Ishikawa (cell line): ENCODE measurements at regions not wholly inside any gene's neighbourhood (a gene's known extent, or its start where the extent isn't known, plus 50 kb on each side); places are given as distances from the start of the nearest gene placed in this dataset.

Experiments
- CEBPB ChIP-seq: IDR thresholded peaks from 2 replicates; pipeline ENCODE4 v1.6.1; 2012
- CREB1 ChIP-seq: IDR thresholded peaks from 2 replicates; pipeline ENCODE4 v1.6.1; 2012; ENCODE audit warnings: low read depth
- EGR1 ChIP-seq: IDR thresholded peaks from 2 replicates; pipeline ENCODE4 v1.6.1; 2012
- EP300 ChIP-seq: IDR thresholded peaks from 2 replicates; pipeline ENCODE4 v1.6.1; 2012; ENCODE audit warnings: borderline replicate concordance
- FOXM1 ChIP-seq: IDR thresholded peaks from 2 replicates; pipeline ENCODE4 v1.6.1; 2012; ENCODE audit warnings: low read depth, borderline replicate concordance
- NFIC ChIP-seq: IDR thresholded peaks from 2 replicates; pipeline ENCODE4 v1.6.1; 2012
- RAD21 ChIP-seq: IDR thresholded peaks from 2 replicates; pipeline ENCODE4 v1.6.1; 2012; ENCODE audit warnings: low read depth
- TAF1 ChIP-seq: IDR thresholded peaks from 2 replicates; pipeline ENCODE4 v1.6.1; 2012; ENCODE audit warnings: low read depth, mild to moderate bottlenecking
- TCF12 ChIP-seq: IDR thresholded peaks from 2 replicates; pipeline ENCODE4 v1.6.1; 2012; ENCODE audit warnings: low read depth
- TEAD4 ChIP-seq: IDR thresholded peaks from 2 replicates; pipeline ENCODE4 v1.6.1; 2012
- YY1 ChIP-seq: IDR thresholded peaks from 2 replicates; pipeline ENCODE4 v1.6.1; 2012; ENCODE audit warnings: low read depth
- ZBTB7A ChIP-seq: IDR thresholded peaks from 2 replicates; pipeline ENCODE4 v1.6.1; 2012; ENCODE audit warnings: low read depth
- TF ChIP-seq, protein P1 (sequence below): IDR thresholded peaks from 2 replicates; pipeline ENCODE4 v1.6.1; 2012
- TF ChIP-seq, protein P2 (sequence below): IDR thresholded peaks from 2 replicates; pipeline ENCODE4 v1.6.1; 2012; ENCODE audit warnings: low read depth, mild to moderate bottlenecking
- TF ChIP-seq, protein P3 (sequence below): IDR thresholded peaks from 2 replicates; pipeline ENCODE4 v1.6.1; 2012

DNA sequence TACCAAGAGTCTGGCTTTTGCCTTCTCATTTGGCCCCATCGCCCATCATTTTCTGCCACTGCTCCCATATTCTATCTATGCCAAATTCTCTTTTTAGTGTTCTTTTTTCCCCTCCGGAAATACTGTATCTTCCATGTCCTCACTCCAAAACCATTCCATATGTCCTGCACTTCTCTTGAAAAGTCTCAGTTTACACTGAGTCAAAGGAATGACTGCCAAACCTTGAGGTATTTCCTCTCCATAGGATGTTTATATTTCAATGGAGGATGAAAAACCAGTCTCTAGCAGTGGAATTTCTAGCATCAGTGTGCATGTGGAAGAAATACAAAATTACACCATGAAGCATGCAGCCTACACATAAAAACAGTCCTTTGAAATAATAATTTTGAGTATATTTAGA, 121.4 kb upstream of the PHYHIPL start:
- TF ChIP-seq TCF12 (no peak), TEAD4 (no peak), NFIC (no peak), FOXM1 (no peak), EGR1 (no peak), ZBTB7A (no peak), CEBPB (no peak), YY1 (no peak), EP300 (no peak), CREB1 (no peak), TAF1 (no peak), RAD21 (no peak)
- TF ChIP-seq, protein P1, sequence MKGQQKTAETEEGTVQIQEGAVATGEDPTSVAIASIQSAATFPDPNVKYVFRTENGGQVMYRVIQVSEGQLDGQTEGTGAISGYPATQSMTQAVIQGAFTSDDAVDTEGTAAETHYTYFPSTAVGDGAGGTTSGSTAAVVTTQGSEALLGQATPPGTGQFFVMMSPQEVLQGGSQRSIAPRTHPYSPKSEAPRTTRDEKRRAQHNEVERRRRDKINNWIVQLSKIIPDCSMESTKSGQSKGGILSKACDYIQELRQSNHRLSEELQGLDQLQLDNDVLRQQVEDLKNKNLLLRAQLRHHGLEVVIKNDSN = no peak
- TF ChIP-seq, protein P2, sequence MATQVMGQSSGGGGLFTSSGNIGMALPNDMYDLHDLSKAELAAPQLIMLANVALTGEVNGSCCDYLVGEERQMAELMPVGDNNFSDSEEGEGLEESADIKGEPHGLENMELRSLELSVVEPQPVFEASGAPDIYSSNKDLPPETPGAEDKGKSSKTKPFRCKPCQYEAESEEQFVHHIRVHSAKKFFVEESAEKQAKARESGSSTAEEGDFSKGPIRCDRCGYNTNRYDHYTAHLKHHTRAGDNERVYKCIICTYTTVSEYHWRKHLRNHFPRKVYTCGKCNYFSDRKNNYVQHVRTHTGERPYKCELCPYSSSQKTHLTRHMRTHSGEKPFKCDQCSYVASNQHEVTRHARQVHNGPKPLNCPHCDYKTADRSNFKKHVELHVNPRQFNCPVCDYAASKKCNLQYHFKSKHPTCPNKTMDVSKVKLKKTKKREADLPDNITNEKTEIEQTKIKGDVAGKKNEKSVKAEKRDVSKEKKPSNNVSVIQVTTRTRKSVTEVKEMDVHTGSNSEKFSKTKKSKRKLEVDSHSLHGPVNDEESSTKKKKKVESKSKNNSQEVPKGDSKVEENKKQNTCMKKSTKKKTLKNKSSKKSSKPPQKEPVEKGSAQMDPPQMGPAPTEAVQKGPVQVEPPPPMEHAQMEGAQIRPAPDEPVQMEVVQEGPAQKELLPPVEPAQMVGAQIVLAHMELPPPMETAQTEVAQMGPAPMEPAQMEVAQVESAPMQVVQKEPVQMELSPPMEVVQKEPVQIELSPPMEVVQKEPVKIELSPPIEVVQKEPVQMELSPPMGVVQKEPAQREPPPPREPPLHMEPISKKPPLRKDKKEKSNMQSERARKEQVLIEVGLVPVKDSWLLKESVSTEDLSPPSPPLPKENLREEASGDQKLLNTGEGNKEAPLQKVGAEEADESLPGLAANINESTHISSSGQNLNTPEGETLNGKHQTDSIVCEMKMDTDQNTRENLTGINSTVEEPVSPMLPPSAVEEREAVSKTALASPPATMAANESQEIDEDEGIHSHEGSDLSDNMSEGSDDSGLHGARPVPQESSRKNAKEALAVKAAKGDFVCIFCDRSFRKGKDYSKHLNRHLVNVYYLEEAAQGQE = no peak
- TF ChIP-seq, protein P3, sequence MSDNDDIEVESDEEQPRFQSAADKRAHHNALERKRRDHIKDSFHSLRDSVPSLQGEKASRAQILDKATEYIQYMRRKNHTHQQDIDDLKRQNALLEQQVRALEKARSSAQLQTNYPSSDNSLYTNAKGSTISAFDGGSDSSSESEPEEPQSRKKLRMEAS = no peak

DNA sequence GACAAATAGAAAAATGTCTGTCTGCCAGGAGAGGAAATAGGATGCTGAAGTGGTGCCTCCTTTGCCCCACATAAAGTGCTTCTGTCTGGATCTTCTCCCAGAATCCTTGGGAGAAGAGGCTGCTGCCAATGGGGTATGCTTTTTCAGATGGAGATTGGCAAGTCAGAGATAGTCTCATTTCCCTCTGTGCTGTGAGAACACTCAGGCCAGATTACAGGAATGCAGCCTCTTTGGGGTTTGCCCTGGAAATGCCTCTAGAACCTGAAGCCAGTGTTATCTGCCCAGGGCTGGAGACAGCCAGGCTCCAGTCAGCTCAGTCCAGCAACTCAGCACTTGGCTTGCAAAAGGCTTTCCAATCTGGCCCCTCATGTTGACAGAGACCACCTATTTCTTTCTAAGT, 119.1 kb upstream of the PHYHIPL start:
- TF ChIP-seq, protein P3 = no peak
- TF ChIP-seq, protein P1 = no peak
- no peak for TF ChIP-seq EGR1
- TF ChIP-seq ZBTB7A = no peak
- TF ChIP-seq, protein P2 = no peak
- TF ChIP-seq TEAD4 = no peak
- no peak for TF ChIP-seq TCF12
- TF ChIP-seq CEBPB = no peak
- TF ChIP-seq RAD21 = no peak
- TF ChIP-seq YY1 = no peak
- no peak for TF ChIP-seq TAF1
- TF ChIP-seq NFIC = no peak
- no peak for TF ChIP-seq EP300
- TF ChIP-seq FOXM1 = no peak
- no peak for TF ChIP-seq CREB1

DNA sequence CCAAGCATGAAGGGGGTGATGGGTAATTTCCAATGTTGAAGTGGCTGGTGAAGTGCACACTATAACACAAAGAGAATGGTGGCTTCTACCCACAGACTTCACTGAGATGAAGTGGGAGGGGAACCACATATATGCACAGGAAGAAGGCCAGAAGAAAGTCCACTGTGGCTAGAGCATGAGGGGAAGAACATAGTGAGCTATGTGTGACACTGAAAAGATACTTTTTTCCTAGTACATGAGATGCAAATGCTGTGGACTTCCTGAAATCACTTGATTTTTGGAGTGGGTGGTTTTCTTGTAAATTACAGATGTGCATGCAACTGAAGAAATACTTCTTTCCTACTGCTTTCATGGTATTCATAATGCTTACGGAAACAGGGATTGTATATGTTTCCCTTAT, 115.6 kb upstream of the PHYHIPL start:
- TF ChIP-seq, protein P3 = no peak
- TF ChIP-seq, protein P2 = no peak
- no peak for TF ChIP-seq RAD21
- TF ChIP-seq FOXM1 = no peak
- TF ChIP-seq EP300 = no peak
- TF ChIP-seq, protein P1 = no peak

DNA sequence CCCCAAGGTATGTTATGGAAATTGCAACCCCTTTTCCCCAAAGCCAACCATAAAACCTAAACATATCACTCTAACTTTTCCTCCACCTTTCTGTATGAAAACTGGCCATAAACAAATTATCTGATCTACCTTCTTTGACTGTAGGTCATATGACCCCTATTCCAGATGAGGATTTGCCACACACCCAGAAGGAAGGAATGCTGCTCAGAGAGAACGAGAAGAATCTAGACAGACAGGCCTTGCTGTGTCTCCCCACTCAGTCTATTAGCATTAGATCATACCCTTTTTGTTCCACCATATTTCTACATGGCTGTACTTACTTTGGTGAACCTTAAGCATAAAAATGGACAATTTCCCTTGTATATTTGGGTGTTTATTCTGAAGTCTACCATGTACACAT, 113.0 kb upstream of the PHYHIPL start:
- TF ChIP-seq CREB1 (no peak), TCF12 (no peak), EGR1 (no peak), FOXM1 (no peak), EP300 (no peak), NFIC (no peak), CEBPB (no peak), TAF1 (no peak), TEAD4 (no peak), ZBTB7A (no peak), YY1 (no peak), RAD21 (no peak)
- TF ChIP-seq, protein P3 = no peak
- TF ChIP-seq, protein P2 = no peak
- TF ChIP-seq, protein P1 = no peak
